HG03439 (cell line): ENCODE measurements at regions not wholly inside any gene's neighbourhood (a gene's known extent, or its start where the extent isn't known, plus 50 kb on each side); places are given as distances from the start of the nearest gene placed in this dataset.

Source experiments
- ATAC-seq: cut with Tn5 transposase; IDR thresholded peaks from one replicate; pipeline ENCODE4 v1.9.1; 2021; ENCODE audit warnings: mild to moderate bottlenecking, moderate library complexity; ENCODE audit not compliant: unreplicated experiment

- no peak for ATAC-seq
Observed at GRCh38 chr3:31367518-31367917, 165.2 kb upstream of the STT3B start.

GRCh38 chr3:31369637-31370379 is 162.9 kb upstream of the STT3B start:
- ATAC-seq, result no peak

- no peak for ATAC-seq
Observed at GRCh38 chr3:31370380-31370666, 162.4 kb upstream of the STT3B start.

GRCh38 chr3:31370681-31371080 is 162.0 kb upstream of the STT3B start:
- no peak for ATAC-seq

GRCh38 chr3:31371484-31372177 is 161.1 kb upstream of the STT3B start:
- ATAC-seq, result no peak

GRCh38 chr3:31373681-31374080 is 159.0 kb upstream of the STT3B start:
- no peak for ATAC-seq

GRCh38 chr3:31377045-31377642 is 155.6 kb upstream of the STT3B start:
- no peak for ATAC-seq

- no peak for ATAC-seq
Observed at GRCh38 chr3:31378231-31378630, 154.5 kb upstream of the STT3B start.

GRCh38 chr3:31379598-31379997 is 153.1 kb upstream of the STT3B start:
- no peak for ATAC-seq

GRCh38 chr3:31382856-31383255 is 149.9 kb upstream of the STT3B start:
- ATAC-seq, result no peak

- no peak for ATAC-seq
Observed at GRCh38 chr3:31384117-31384516, 148.6 kb upstream of the STT3B start.

GRCh38 chr3:31389939-31390338 is 142.8 kb upstream of the STT3B start:
- ATAC-seq, result no peak

GRCh38 chr3:31390466-31390865 is 142.3 kb upstream of the STT3B start:
- no peak for ATAC-seq

- ATAC-seq, result no peak
Observed at GRCh38 chr3:31391150-31391549, 141.6 kb upstream of the STT3B start.

- ATAC-seq, result no peak
Observed at GRCh38 chr3:31392568-31392967, 140.2 kb upstream of the STT3B start.

GRCh38 chr3:31399271-31399670 is 133.5 kb upstream of the STT3B start:
- ATAC-seq, result no peak

GRCh38 chr3:31402117-31402516 is 130.6 kb upstream of the STT3B start:
- ATAC-seq, result no peak

- ATAC-seq, result no peak
Observed at GRCh38 chr3:31403197-31403596, 129.5 kb upstream of the STT3B start.

- no peak for ATAC-seq
Observed at GRCh38 chr3:31404871-31405270, 127.9 kb upstream of the STT3B start.

- ATAC-seq, result no peak
Observed at GRCh38 chr3:31405515-31405914, 127.2 kb upstream of the STT3B start.

- ATAC-seq, result no peak
Observed at GRCh38 chr3:31406896-31407295, 125.8 kb upstream of the STT3B start.

GRCh38 chr3:31407665-31408064 is 125.1 kb upstream of the STT3B start:
- no peak for ATAC-seq
